Lung (tissue), 11 donors: ENCODE measurements at regions not wholly inside any gene's neighbourhood (a gene's known extent, or its start where the extent isn't known, plus 50 kb on each side); places are given as distances from the start of the nearest gene placed in this dataset.

Source experiments
- ATAC-seq: fragments of 200-7000 bp; cut with Tn5 transposase; one replicate; pipeline ENCODE4 v1.9.1; 2020; ENCODE audit warnings: moderate number of reproducible peaks; ENCODE audit not compliant: insufficient read depth, low FRiP score
- DNase-seq, 3 donors: peaks; one replicate each; pipeline ENCODE4 v3.0.0-alpha.2; 2013 to 2017
- H3K27ac ChIP-seq, 2 donors: one replicate each; pipeline ENCODE4 v1.5.1; 2013; ENCODE audit warnings: mild to moderate bottlenecking in 2 of 2, moderate library complexity in 2 of 2, control low read depth in 1 of 2, inconsistent platforms in 1 of 2, low read depth in 1 of 2, low read length in 1 of 2
- H3K27me3 ChIP-seq, 3 donors: one replicate each; pipeline ENCODE4 v1.5.1; 2013; ENCODE audit warnings: low read length in 2 of 3; ENCODE audit not compliant: control insufficient read depth in 3 of 3, insufficient read depth in 3 of 3
- H3K36me3 ChIP-seq, 4 donors: one replicate each; pipeline ENCODE4 v1.5.1; 2013; ENCODE audit warnings: low read length in 4 of 4, mild to moderate bottlenecking in 1 of 4, moderate library complexity in 1 of 4; ENCODE audit not compliant: control insufficient read depth in 4 of 4, insufficient read depth in 4 of 4
- H3K4me1 ChIP-seq, 5 donors: one replicate each; pipeline ENCODE4 v1.5.1; 2013; ENCODE audit warnings: low read length in 5 of 5, mild to moderate bottlenecking in 2 of 5, moderate library complexity in 1 of 5; ENCODE audit not compliant: control insufficient read depth in 5 of 5, insufficient read depth in 5 of 5
- H3K4me3 ChIP-seq: one replicate; pipeline ENCODE4 v1.5.1; 2013; ENCODE audit warnings: mild to moderate bottlenecking, control low read depth, moderate library complexity
- H3K9ac ChIP-seq, 2 donors: one replicate each; pipeline ENCODE4 v1.5.1; 2013; ENCODE audit warnings: low read length in 2 of 2, control low read depth in 1 of 2; ENCODE audit not compliant: insufficient read depth in 1 of 2
- H3K9me3 ChIP-seq, 4 donors: one replicate each; pipeline ENCODE4 v1.5.1; 2013; ENCODE audit warnings: low read length in 3 of 4, mild to moderate bottlenecking in 1 of 4, moderate library complexity in 1 of 4; ENCODE audit not compliant: control insufficient read depth in 4 of 4, insufficient read depth in 3 of 4
- WGBS, 2 donors: extraction: QIAGEN DNeasy Blood & Tissue Kit; methylation state at CpG; one replicate each; pipeline ENCODE4 v1.1.7; 2013; 5-methylcytosine and 5-hydroxymethylcytosine counted together
- TF ChIP-seq, protein P1 (sequence below): IDR thresholded peaks from 2 replicates; pipeline ENCODE4 v1.5.1; 2012; ENCODE audit warnings: mild to moderate bottlenecking; ENCODE audit errors: control extremely low read depth, extremely low read depth
- donor health status: control.
- donor health status: control.
- donor health status: Bipolar disorder and iron deficiency.
- donor health status: healthy.
- donor health status: DM: yes; HTN: yes; CAD: no.

GRCh38 chr7:155945670-155946325 lies 133.5 kb upstream of the SHH start:
- ATAC-seq (no peak), DNase-seq (no peak)
- WGBS, 2 donors, result 96% methylated on average over 32 of the region's 32 CpGs

DNA sequence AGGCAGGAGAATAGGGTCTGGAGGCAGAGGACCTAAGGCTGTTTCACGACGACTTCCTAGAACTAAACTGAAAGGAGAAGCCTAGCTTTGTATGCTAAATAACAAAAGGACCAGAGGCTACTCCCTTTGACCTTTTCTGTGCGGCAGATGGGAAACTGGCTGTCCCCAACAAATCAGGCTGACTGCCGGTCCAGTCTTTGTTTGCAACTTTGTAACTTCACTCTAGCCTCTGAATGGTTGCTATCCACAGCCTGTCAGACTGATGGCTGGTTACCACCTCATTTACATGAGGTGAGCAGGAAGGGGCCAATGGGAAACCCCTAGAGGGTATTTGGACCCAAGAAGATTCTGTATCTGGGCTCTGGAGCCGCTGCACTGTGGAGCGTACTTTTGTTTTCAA lies 132.6 kb upstream of the SHH start:
- H3K4me1 ChIP-seq, result no peaks in the 10 kb centered on the region
- DNase-seq (no peak), ATAC-seq (no peak)
- H3K27me3 ChIP-seq, result no peaks in the 10 kb centered on the region
- TF ChIP-seq, protein P1, sequence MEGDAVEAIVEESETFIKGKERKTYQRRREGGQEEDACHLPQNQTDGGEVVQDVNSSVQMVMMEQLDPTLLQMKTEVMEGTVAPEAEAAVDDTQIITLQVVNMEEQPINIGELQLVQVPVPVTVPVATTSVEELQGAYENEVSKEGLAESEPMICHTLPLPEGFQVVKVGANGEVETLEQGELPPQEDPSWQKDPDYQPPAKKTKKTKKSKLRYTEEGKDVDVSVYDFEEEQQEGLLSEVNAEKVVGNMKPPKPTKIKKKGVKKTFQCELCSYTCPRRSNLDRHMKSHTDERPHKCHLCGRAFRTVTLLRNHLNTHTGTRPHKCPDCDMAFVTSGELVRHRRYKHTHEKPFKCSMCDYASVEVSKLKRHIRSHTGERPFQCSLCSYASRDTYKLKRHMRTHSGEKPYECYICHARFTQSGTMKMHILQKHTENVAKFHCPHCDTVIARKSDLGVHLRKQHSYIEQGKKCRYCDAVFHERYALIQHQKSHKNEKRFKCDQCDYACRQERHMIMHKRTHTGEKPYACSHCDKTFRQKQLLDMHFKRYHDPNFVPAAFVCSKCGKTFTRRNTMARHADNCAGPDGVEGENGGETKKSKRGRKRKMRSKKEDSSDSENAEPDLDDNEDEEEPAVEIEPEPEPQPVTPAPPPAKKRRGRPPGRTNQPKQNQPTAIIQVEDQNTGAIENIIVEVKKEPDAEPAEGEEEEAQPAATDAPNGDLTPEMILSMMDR, result no peak
- no peak overlapping the region for H3K9ac ChIP-seq
- no peak overlapping the region for H3K27ac ChIP-seq
- H3K4me3 ChIP-seq, result no peak overlapping the region
- 88 to 91% methylated on average over 6 of the region's 6 CpGs for WGBS, 2 donors
- H3K36me3 ChIP-seq, result no peaks in the 10 kb centered on the region
- H3K9me3 ChIP-seq, result peaks cover 0 to 12% (median 3%) of the 10 kb centered on the region in 4 donors

More at GRCh38 chr7:155945670-155946325, 133.5 kb upstream of the SHH start:
- Histone ChIP-seq H3K9ac (no peak overlapping the region), H3K9me3 (peaks cover 0 to 12% (median 3%) of the 10 kb centered on the region in 4 donors), H3K4me3 (no peak overlapping the region), H3K4me1 (no peaks in the 10 kb centered on the region), H3K27ac (no peak overlapping the region), H3K27me3 (no peaks in the 10 kb centered on the region), H3K36me3 (no peaks in the 10 kb centered on the region)
- TF ChIP-seq, protein P1, result no peak

GRCh38 chr7:155943251-155943899 lies 131.1 kb upstream of the SHH start:
- no peak for ATAC-seq
- no peaks in the 10 kb centered on the region for H3K27me3 ChIP-seq
- WGBS, 2 donors, result 63 to 69% methylated on average over 6 of the region's 6 CpGs
- no peak overlapping the region for H3K27ac ChIP-seq
- H3K4me1 ChIP-seq, result no peaks in the 10 kb centered on the region
- H3K36me3 ChIP-seq, result no peaks in the 10 kb centered on the region
- no peak overlapping the region for H3K4me3 ChIP-seq
- DNase-seq, result no peak
- H3K9me3 ChIP-seq, result peaks cover 0 to 12% (median 3%) of the 10 kb centered on the region in 4 donors
- no peak overlapping the region for H3K9ac ChIP-seq
- TF ChIP-seq, protein P1, result no peak
